GM23338 (cell line): ENCODE measurements at regions not wholly inside any gene's neighbourhood (a gene's known extent, or its start where the extent isn't known, plus 50 kb on each side); places are given as distances from the start of the nearest gene placed in this dataset.

Experiments
- CTCF ChIP-seq, 2 experiments: fragments of 200-600 bp in 1 of 2; sonication (generic) in 1 of 2; conservative IDR thresholded peaks; 2 replicates each; pipeline versions ENCODE4 v1.5.1 to v1.6.1; 2016 to 2017; ENCODE audit warnings: antibody characterized with exemption in 2 of 2, low read depth in 2 of 2, mild to moderate bottlenecking in 2 of 2, moderate library complexity in 1 of 2
- POLR2AphosphoS5 ChIP-seq: IDR thresholded peaks from 2 replicates; pipeline ENCODE4 v1.6.1; 2016; ENCODE audit warnings: antibody characterized with exemption, low read depth
- TF ChIP-seq, protein P1 (sequence below): IDR thresholded peaks from one replicate; pipeline ENCODE4 v1.6.1; 2018; ENCODE audit warnings: antibody characterized with exemption; ENCODE audit not compliant: unreplicated experiment

GRCh38 chr17:27049104-27049784 lies 244.7 kb upstream of the WSB1 start:
- TF ChIP-seq CTCF (conservative IDR thresholded peaks at IDR 0.05; ENCODE audit: low read depth in 2 of 2), result no peak
- TF ChIP-seq, protein P1, sequence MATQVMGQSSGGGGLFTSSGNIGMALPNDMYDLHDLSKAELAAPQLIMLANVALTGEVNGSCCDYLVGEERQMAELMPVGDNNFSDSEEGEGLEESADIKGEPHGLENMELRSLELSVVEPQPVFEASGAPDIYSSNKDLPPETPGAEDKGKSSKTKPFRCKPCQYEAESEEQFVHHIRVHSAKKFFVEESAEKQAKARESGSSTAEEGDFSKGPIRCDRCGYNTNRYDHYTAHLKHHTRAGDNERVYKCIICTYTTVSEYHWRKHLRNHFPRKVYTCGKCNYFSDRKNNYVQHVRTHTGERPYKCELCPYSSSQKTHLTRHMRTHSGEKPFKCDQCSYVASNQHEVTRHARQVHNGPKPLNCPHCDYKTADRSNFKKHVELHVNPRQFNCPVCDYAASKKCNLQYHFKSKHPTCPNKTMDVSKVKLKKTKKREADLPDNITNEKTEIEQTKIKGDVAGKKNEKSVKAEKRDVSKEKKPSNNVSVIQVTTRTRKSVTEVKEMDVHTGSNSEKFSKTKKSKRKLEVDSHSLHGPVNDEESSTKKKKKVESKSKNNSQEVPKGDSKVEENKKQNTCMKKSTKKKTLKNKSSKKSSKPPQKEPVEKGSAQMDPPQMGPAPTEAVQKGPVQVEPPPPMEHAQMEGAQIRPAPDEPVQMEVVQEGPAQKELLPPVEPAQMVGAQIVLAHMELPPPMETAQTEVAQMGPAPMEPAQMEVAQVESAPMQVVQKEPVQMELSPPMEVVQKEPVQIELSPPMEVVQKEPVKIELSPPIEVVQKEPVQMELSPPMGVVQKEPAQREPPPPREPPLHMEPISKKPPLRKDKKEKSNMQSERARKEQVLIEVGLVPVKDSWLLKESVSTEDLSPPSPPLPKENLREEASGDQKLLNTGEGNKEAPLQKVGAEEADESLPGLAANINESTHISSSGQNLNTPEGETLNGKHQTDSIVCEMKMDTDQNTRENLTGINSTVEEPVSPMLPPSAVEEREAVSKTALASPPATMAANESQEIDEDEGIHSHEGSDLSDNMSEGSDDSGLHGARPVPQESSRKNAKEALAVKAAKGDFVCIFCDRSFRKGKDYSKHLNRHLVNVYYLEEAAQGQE, result no peak
- TF ChIP-seq POLR2AphosphoS5, result no peak
